ENCODE measurements at regions not wholly inside any gene's neighbourhood (a gene's known extent, or its start where the extent isn't known, plus 50 kb on each side); places are given as distances from the start of the nearest gene placed in this dataset.

DNA sequence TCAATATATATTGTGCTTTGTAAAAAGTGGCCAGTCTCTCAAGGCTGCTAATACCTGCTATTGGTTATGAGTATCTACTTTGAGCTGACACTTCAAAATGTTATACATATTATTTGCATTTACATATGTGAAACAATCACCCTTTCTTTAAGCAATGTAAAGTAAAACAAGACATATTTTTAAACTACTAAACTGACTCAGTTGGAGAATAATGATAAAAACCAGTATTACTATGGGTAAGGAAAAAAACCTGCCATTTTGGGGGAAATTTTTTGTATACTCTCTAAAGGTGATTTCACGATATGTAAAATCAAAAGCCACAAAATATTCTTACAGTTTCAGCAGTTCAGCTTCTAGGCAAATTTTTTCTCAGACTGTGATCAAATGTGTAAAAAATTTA is 232.3 kb downstream of the PRL start:
- H2BK120ac ChIP-seq (ENCODE audit: low read depth, low read length) = no peak overlapping the region
- no peak overlapping the region for H2BK15ac ChIP-seq (ENCODE audit: low read depth, low read length)
- WGBS, 2 experiments (ENCODE audit: extremely low coverage in 2 of 2, insufficient read length in 1 of 2) = no CpG with 5 or more reads among the region's 1 CpG
- intact Hi-C loops (cut with micrococcal nuclease) = no loop called here
- H3K4me2 ChIP-seq (ENCODE audit: low read depth, low read length) = no peak overlapping the region
- H2AK5ac ChIP-seq (ENCODE audit: low read depth, low read length) = no peak overlapping the region
- H3K9ac ChIP-seq (ENCODE audit: low read depth, low read length) = no peak overlapping the region
- H3K9me3 ChIP-seq (ENCODE audit: control insufficient read depth, insufficient read depth, low read length) = no peaks in the 10 kb centered on the region
- H3K27me3 ChIP-seq (ENCODE audit: control insufficient read depth, insufficient read depth, low read length) = no peaks in the 10 kb centered on the region
- H3K4ac ChIP-seq (ENCODE audit: low read depth, low read length) = no peak overlapping the region
- H2AFZ ChIP-seq (replicated peaks; ENCODE audit: low read length, poor library complexity) = no peak overlapping the region
- ChIA-PET POLR2A (ENCODE audit: unreplicated experiment) (no interaction called here), CTCF (no interaction called here)
- H3K4me3 ChIP-seq (ENCODE audit: insufficient read depth, low read depth, low read length) = no peak overlapping the region
- no peak overlapping the region for H2BK20ac ChIP-seq (ENCODE audit: low read depth, low read length)
- H4K8ac ChIP-seq (ENCODE audit: low read depth in 2 of 2, low read length in 2 of 2) = no peak overlapping the region
- H3K79me1 ChIP-seq (ENCODE audit: low read depth in 1 of 2, low read length in 2 of 2) = no peaks in the 10 kb centered on the region
- no TSS peak for BruUV-seq (replicated peaks)
- no peak for DNase-seq
- TF ChIP-seq POLR2A (IDR thresholded peaks at IDR 0.05; ENCODE audit: low read depth, low read length) (no peak), RFX5 (IDR thresholded peaks at IDR 0.05; ENCODE audit: low read depth, low read length) (no peak), MXI1 (IDR thresholded peaks at IDR 0.05; ENCODE audit: borderline replicate concordance, low read depth, low read length) (no peak), SMC3 (IDR thresholded peaks at IDR 0.05; ENCODE audit: low read depth, low read length) (no peak), FOS (IDR thresholded peaks at IDR 0.05; ENCODE audit: low read depth, low read length) (no peak), NFE2L2 (IDR thresholded peaks at IDR 0.05; ENCODE audit: low read depth, low read length) (no peak), RAD21 (IDR thresholded peaks at IDR 0.05; ENCODE audit: low read length) (no peak), CEBPB (IDR thresholded peaks at IDR 0.05; ENCODE audit: low read depth, low read length) (no peak), CHD1 (IDR thresholded peaks at IDR 0.05; ENCODE audit: low read depth, low read length) (no peak), MAFK (IDR thresholded peaks at IDR 0.05; ENCODE audit: low read depth, low read length) (no peak), CTCF (conservative IDR thresholded peaks at IDR 0.05; ENCODE audit: low read depth, low read length) (no peak), RCOR1 (IDR thresholded peaks at IDR 0.05; ENCODE audit: insufficient replicate concordance, low read length) (no peak)
- TF ChIP-seq, protein P1, sequence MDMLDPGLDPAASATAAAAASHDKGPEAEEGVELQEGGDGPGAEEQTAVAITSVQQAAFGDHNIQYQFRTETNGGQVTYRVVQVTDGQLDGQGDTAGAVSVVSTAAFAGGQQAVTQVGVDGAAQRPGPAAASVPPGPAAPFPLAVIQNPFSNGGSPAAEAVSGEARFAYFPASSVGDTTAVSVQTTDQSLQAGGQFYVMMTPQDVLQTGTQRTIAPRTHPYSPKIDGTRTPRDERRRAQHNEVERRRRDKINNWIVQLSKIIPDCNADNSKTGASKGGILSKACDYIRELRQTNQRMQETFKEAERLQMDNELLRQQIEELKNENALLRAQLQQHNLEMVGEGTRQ (IDR thresholded peaks at IDR 0.05; ENCODE audit: low read depth, low read length) = no peak
- H4K91ac ChIP-seq (ENCODE audit: insufficient read depth, low read depth, low read length) = no peak overlapping the region
- dilution Hi-C loops (cut with HindIII; ENCODE audit: low sequenced_read_pairs, unreplicated experiment) = no loop called here
- no peak overlapping the region for H3K27ac ChIP-seq (ENCODE audit: insufficient read depth, low read length)
- in situ Hi-C loops (cut with MboI; ENCODE audit: low sequenced_read_pairs) = no loop called here
- peaks cover 4% of the 10 kb centered on the region for H3K36me3 ChIP-seq (ENCODE audit: control insufficient read depth, insufficient read depth, low read length)
- H3K23ac ChIP-seq (ENCODE audit: low read depth, low read length) = no peak overlapping the region
- no peak overlapping the region for H4K5ac ChIP-seq (ENCODE audit: low read depth, low read length)
- H2AK9ac ChIP-seq (replicated peaks; ENCODE audit: low read depth, low read length, poor library complexity) = no peak overlapping the region
- ATAC-seq (ENCODE audit: low read depth) = no peak
- no peaks in the 10 kb centered on the region; the same call in 1 of the 2 replicates for H3K4me1 ChIP-seq (ENCODE audit: control insufficient read depth, insufficient read depth, low read length)
- no peak overlapping the region for H3K56ac ChIP-seq (ENCODE audit: extremely low read depth, insufficient read depth, low read length)
- H4K20me1 ChIP-seq (ENCODE audit: insufficient read depth, low read length) = no peaks in the 10 kb centered on the region
- H3K18ac ChIP-seq (ENCODE audit: low read depth, low read length) = no peak overlapping the region
- H3K9me1 ChIP-seq (ENCODE audit: insufficient read depth, low read length) = no peaks in the 10 kb centered on the region
- H3K14ac ChIP-seq (replicated peaks; ENCODE audit: low read depth, low read length) = no peak overlapping the region
- H2BK5ac ChIP-seq (ENCODE audit: low read depth, low read length, poor library complexity, severe bottlenecking) = no peak overlapping the region
